RWPE1 (cell line): ENCODE measurements at regions not wholly inside any gene's neighbourhood (a gene's known extent, or its start where the extent isn't known, plus 50 kb on each side); places are given as distances from the start of the nearest gene placed in this dataset.

ENCODE experiments used
- CTCF ChIA-PET: fragments of 350-600 bp; sonication (Branson Sonifier 250); formaldehyde crosslinking; extraction: SDS; loops from one replicate; lab custom pipeline; 2021; lab: Yijun Ruan, JAX
- POLR2A ChIA-PET: fragments of 400-600 bp; formaldehyde crosslinking; extraction: SDS; loops from one replicate; lab custom pipeline; 2020; ENCODE audit warnings: antibody characterized with exemption; ENCODE audit not compliant: low non-redundant PET; lab: Yijun Ruan, JAX
- DNase-seq: peaks from one replicate; pipeline ENCODE4 v3.0.0; 2012; ENCODE audit warnings: low spot score
- H3K27ac ChIP-seq: fragments of 450-650 bp; 2 replicates; pipeline ENCODE4 v1.5.1; 2017
- TF ChIP-seq, protein P1 (sequence below): fragments of 450-650 bp; conservative IDR thresholded peaks from 2 replicates; pipeline ENCODE4 v1.5.1; 2017; ENCODE audit warnings: low read depth, mild to moderate bottlenecking

DNA sequence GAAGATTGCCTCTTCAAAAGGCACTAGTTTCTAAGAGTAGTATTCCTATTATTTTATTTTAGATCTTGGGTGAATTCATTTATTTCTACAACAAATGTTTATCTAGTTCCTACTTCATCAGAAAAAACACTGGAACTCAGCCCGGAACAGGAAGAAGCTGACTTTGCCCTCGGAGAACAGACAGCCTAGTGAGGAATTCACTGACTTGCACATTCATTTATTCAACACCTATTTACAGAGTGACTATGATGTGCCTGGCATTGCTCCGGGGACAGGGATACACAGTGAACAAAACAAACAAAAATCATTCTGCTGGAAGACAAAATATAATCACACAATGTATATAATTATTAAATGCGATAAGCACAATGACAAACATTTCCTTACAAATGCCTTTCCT, 54.4 kb upstream of the SDK1 start:
- no peak overlapping the region for H3K27ac ChIP-seq
- CTCF ChIA-PET: no interaction called here
- POLR2A ChIA-PET: no interaction called here
- TF ChIP-seq, protein P1, sequence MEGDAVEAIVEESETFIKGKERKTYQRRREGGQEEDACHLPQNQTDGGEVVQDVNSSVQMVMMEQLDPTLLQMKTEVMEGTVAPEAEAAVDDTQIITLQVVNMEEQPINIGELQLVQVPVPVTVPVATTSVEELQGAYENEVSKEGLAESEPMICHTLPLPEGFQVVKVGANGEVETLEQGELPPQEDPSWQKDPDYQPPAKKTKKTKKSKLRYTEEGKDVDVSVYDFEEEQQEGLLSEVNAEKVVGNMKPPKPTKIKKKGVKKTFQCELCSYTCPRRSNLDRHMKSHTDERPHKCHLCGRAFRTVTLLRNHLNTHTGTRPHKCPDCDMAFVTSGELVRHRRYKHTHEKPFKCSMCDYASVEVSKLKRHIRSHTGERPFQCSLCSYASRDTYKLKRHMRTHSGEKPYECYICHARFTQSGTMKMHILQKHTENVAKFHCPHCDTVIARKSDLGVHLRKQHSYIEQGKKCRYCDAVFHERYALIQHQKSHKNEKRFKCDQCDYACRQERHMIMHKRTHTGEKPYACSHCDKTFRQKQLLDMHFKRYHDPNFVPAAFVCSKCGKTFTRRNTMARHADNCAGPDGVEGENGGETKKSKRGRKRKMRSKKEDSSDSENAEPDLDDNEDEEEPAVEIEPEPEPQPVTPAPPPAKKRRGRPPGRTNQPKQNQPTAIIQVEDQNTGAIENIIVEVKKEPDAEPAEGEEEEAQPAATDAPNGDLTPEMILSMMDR: no peak
- DNase-seq: no peak

DNA sequence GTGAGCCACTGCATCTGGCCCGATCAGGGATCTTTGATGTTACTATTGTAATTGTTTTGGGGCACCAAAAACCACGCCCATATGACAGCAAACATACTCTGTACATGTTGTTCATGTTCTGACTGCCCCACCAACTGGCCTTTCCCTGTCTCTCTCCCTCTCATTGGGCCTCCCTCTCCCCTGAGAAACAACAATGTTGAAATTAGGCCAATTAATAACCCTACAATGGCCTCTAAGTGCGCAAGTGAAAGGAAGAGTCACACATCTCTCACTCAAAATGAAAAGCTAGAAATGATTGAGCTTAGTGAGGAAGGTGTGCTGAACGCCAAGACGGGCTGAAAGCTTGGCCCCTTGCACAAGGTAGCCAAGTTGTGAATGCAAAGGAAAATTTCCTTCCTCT, 50.3 kb upstream of the SDK1 start:
- H3K27ac ChIP-seq: no peak overlapping the region
- ChIA-PET CTCF (interaction anchor here (0.6 kb wide), 1 partner anchor 23 kb away, joined by 4 read pairs; no protein-coding TSS in a partner anchor), POLR2A (no interaction called here)
- TF ChIP-seq, protein P1: no peak
- no peak for DNase-seq
